B cell (primary cell): ENCODE measurements at regions not wholly inside any gene's neighbourhood (a gene's known extent, or its start where the extent isn't known, plus 50 kb on each side); places are given as distances from the start of the nearest gene placed in this dataset.

Experiments
- ATAC-seq: fragments of 200-7000 bp; cut with Tn5 transposase; one replicate; pipeline ENCODE4 v1.10.0; 2021; ENCODE audit warnings: low read depth, mild to moderate bottlenecking, moderate number of reproducible peaks, moderate library complexity
- CTCF ChIA-PET: fragments of 350-600 bp; sonication (Branson Sonifier 250); formaldehyde crosslinking; loops from one replicate; lab custom pipeline; 2021; ENCODE audit warnings: antibody characterized with exemption, inconsistent platforms; lab: Charles Lee
- POLR2A ChIA-PET: fragments of 350-600 bp; sonication (Branson Sonifier 250); formaldehyde crosslinking; loops from one replicate; lab custom pipeline; 2021; ENCODE audit warnings: antibody characterized with exemption; lab: Charles Lee
- DNase-seq: peaks from one replicate; pipeline ENCODE4 v3.0.0; 2013
- H2AFZ ChIP-seq: 2 replicates; pipeline ENCODE4 v1.6.1; 2012; ENCODE audit warnings: mild to moderate bottlenecking, low read depth, low read length; ENCODE audit not compliant: insufficient read depth, poor library complexity, severe bottlenecking
- H3K27ac ChIP-seq, 2 donors: 1 replicate in 1 of 2; 2 replicates in 1 of 2; pipeline ENCODE4 v1.5.1; 2012 to 2013; ENCODE audit warnings: low read length in 2 of 2, mild to moderate bottlenecking in 2 of 2, moderate library complexity in 1 of 2
- H3K27me3 ChIP-seq, 4 experiments: fragments of 200-600 bp in 1 of 4; sonication (generic) in 1 of 4; replicated peaks in 1 of 4; 1 replicate in 2 of 4; 2 replicates in 2 of 4; pipeline versions ENCODE4 v1.6.1 to v1.7.0; 2013 to 2016; ENCODE audit warnings: low read length in 3 of 4, mild to moderate bottlenecking in 2 of 4, mixed read lengths in 1 of 4, moderate library complexity in 1 of 4; ENCODE audit not compliant: insufficient read depth in 4 of 4, control insufficient read depth in 3 of 4; ENCODE audit errors: control extremely low read depth in 1 of 4
- H3K36me3 ChIP-seq, 2 experiments: replicated peaks in 1 of 2; 1 replicate in 1 of 2; 2 replicates in 1 of 2; pipeline versions ENCODE4 v1.6.1 to v1.7.1; 2013; ENCODE audit warnings: low read length in 1 of 2; ENCODE audit not compliant: insufficient read depth in 2 of 2, control insufficient read depth in 1 of 2; ENCODE audit errors: control extremely low read depth in 1 of 2, extremely low read depth in 1 of 2
- H3K4me1 ChIP-seq, 2 donors: fragments of 200-600 bp in 1 of 2; sonication (generic) in 1 of 2; 1 replicate in 1 of 2; 2 replicates in 1 of 2; pipeline versions ENCODE4 v1.5.1 to v1.6.1; 2013 to 2017; ENCODE audit warnings: low read length in 2 of 2; ENCODE audit not compliant: control insufficient read depth in 2 of 2, insufficient read depth in 2 of 2
- H3K4me2 ChIP-seq: replicated peaks from 2 replicates; pipeline ENCODE3; 2012; ENCODE audit warnings: mild to moderate bottlenecking, low read depth, low read length; ENCODE audit not compliant: poor library complexity, severe bottlenecking
- H3K4me3 ChIP-seq, 5 experiments: fragments of 200-600 bp in 1 of 5; sonication (generic) in 1 of 5; 1 replicate in 3 of 5; 2 replicates in 2 of 5; pipeline versions ENCODE4 v1.5.1 to v1.7.0; 2011 to 2016; ENCODE audit warnings: low read length in 4 of 5, mild to moderate bottlenecking in 4 of 5, low read depth in 2 of 5, control low read depth in 1 of 5, moderate library complexity in 1 of 5; ENCODE audit not compliant: insufficient read depth in 1 of 5; ENCODE audit errors: control extremely low read depth in 1 of 5, extremely low read depth in 1 of 5
- H3K79me2 ChIP-seq: fragments of 200-600 bp; sonication (generic); one replicate; pipeline ENCODE4 v1.6.0; 2016; ENCODE audit warnings: low read length; ENCODE audit not compliant: control insufficient read depth, insufficient read depth
- H3K9ac ChIP-seq: fragments of 200-600 bp; sonication (generic); 2 replicates; pipeline ENCODE4 v1.6.1; 2017; ENCODE audit warnings: mild to moderate bottlenecking, low read length, moderate library complexity
- H3K9me3 ChIP-seq, 3 donors: one replicate each; pipeline versions ENCODE4 v1.6.1 to v1.7.1; 2013; ENCODE audit warnings: low read length in 2 of 3; ENCODE audit not compliant: control insufficient read depth in 2 of 3, insufficient read depth in 1 of 3; ENCODE audit errors: control extremely low read depth in 1 of 3
- H4K20me1 ChIP-seq: 2 replicates; pipeline ENCODE4 v1.6.0; 2012; ENCODE audit warnings: mild to moderate bottlenecking, low read length; ENCODE audit not compliant: insufficient read depth, control insufficient read depth, poor library complexity, severe bottlenecking
- H3K27ac Mint-ChIP-seq: one replicate; pipeline ENCODE4 v1.8.0; 2021; ENCODE audit warnings: mixed read lengths
- H3K27me3 Mint-ChIP-seq: one replicate; pipeline ENCODE4 v1.8.0; 2021; ENCODE audit warnings: mixed read lengths
- H3K4me1 Mint-ChIP-seq: one replicate; pipeline ENCODE4 v1.8.0; 2021; ENCODE audit warnings: mixed read lengths
- H3K4me3 Mint-ChIP-seq: one replicate; pipeline ENCODE4 v1.8.0; 2021; ENCODE audit warnings: mixed read lengths
- H3K9me3 Mint-ChIP-seq: one replicate; pipeline ENCODE4 v1.8.0; 2022; ENCODE audit warnings: mixed read lengths; ENCODE audit not compliant: insufficient read depth
- CTCF ChIP-seq: fragments of 200-600 bp; IDR thresholded peaks from one replicate; pipeline ENCODE4 v1.8.0; 2022; ENCODE audit warnings: antibody characterized with exemption, mild to moderate bottlenecking
- EZH2 ChIP-seq: IDR thresholded peaks from 2 replicates; pipeline ENCODE4 v1.6.1; 2012; ENCODE audit warnings: borderline replicate concordance, low read depth, mild to moderate bottlenecking, moderate library complexity, low read length; ENCODE audit not compliant: insufficient read depth, poor library complexity, severe bottlenecking
- WGBS: methylation state at CpG from one replicate; pipeline ENCODE4 v1.1.5; 2013; ENCODE audit warnings: missing lambda C conversion rate; ENCODE audit not compliant: insufficient coverage; 5-methylcytosine and 5-hydroxymethylcytosine counted together
- intact Hi-C: fragments of 100-400 bp; cut with micrococcal nuclease; formaldehyde crosslinking; loops from one replicate; pipeline ENCODE4 v1.10.0; 2022

DNA sequence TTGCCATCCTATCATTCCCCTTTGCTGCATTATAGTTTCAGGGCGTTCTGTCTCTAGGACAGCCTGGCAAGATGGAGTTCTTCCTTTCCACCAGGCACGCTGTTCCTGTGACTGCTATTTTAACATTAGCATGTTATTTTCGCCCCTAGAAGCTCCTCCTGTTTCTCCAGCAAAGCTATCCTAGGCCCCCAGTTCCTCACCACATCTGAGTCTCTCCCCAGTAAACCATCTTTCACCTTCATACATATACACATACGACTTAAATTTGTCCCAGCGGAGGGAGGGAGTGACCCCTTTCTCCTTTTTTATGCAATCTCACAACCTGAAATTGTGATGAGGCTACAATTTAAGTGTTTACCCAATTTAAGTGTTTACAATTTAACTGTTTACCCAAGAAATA is 66.7 kb upstream of the FRMD6 start:
- H3K27me3 Mint-ChIP-seq = peaks cover 7% of the 10 kb centered on the region
- CTCF ChIA-PET = interaction anchor here (1.3 kb wide), 1 partner anchor 13 kb away, joined by 3 read pairs; no protein-coding TSS in a partner anchor
- intact Hi-C loops = no loop called here

GRCh38 chr14:51592836-51593235 is 58.9 kb upstream of the FRMD6 start:
- H3K9ac ChIP-seq = no peak overlapping the region
- no peak overlapping the region for H3K4me3 ChIP-seq
- no CpG with 5 or more reads among the region's 2 CpGs for WGBS
- no peaks in the 10 kb centered on the region for H3K9me3 ChIP-seq
- no peaks in the 10 kb centered on the region for H3K36me3 ChIP-seq
- Mint-ChIP-seq H3K4me1 (no peaks in the 10 kb centered on the region), H3K9me3 (no peaks in the 10 kb centered on the region), H3K4me3 (no peak overlapping the region), H3K27me3 (peaks cover 14% of the 10 kb centered on the region), H3K27ac (no peak overlapping the region)
- TF ChIP-seq EZH2 (no peak), CTCF (no peak)
- H4K20me1 ChIP-seq = no peaks in the 10 kb centered on the region
- POLR2A ChIA-PET = no interaction called here
- H3K27ac ChIP-seq = no peak overlapping the region
- no peaks in the 10 kb centered on the region for H3K4me1 ChIP-seq
- no peak overlapping the region for H3K4me2 ChIP-seq
- intact Hi-C loops = no loop called here
- H3K79me2 ChIP-seq = no peaks in the 10 kb centered on the region
- H2AFZ ChIP-seq = no peak overlapping the region
- H3K27me3 ChIP-seq = peaks cover 0 to 2% (median 0%) of the 10 kb centered on the region in 4 experiments
- DNase-seq (no peak), ATAC-seq (no peak)
- CTCF ChIA-PET = no interaction called here

More for the DNA sequence above, 66.7 kb upstream of the FRMD6 start:
- no peaks in the 10 kb centered on the region for H3K9me3 ChIP-seq
- H3K36me3 ChIP-seq = no peaks in the 10 kb centered on the region
- no peak overlapping the region for H2AFZ ChIP-seq
- Mint-ChIP-seq H3K27ac (no peak overlapping the region), H3K4me1 (no peaks in the 10 kb centered on the region), H3K9me3 (no peaks in the 10 kb centered on the region), H3K4me3 (no peak overlapping the region)
- no peaks in the 10 kb centered on the region for H3K4me1 ChIP-seq
- no peak overlapping the region for H3K4me3 ChIP-seq
- TF ChIP-seq CTCF (no peak), EZH2 (no peak)
- 69% methylated on average over 3 of the region's 5 CpGs for WGBS
- POLR2A ChIA-PET = no interaction called here
- no peaks in the 10 kb centered on the region for H3K27me3 ChIP-seq
- no peak overlapping the region for H3K4me2 ChIP-seq
- H3K9ac ChIP-seq = no peak overlapping the region
- no peak for DNase-seq
- no peaks in the 10 kb centered on the region for H4K20me1 ChIP-seq
- no peak for ATAC-seq
- H3K79me2 ChIP-seq = no peaks in the 10 kb centered on the region
- H3K27ac ChIP-seq = no peak overlapping the region
